ENCODE measurements at regions not wholly inside any gene's neighbourhood (a gene's known extent, or its start where the extent isn't known, plus 50 kb on each side); places are given as distances from the start of the nearest gene placed in this dataset.

DNA sequence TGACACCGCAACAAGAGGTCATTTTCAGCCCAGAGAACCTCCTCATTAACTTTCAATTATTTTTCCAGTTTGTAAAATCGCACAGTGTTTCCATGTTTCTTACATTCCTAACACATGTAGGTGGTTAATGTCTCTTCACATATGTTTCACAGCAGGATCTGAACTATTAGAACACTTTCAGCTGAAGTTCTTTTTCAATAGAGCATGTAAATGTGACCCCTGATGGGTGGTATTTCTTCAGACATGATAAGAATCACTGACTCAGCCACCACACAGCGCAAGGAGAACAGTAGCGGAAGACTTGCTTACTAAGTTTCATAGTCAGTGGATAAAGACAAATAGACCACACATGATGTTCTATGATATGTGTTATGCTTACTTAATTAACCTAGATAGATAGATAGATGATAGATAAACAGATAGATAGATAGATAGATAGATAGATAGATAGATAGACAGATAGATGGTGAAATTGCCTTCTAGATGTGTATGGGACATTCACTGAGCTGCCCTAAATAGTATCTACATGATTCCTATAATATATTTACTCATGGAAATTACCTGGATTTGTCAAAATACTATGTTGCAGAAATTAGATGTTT lies 1992.1 kb upstream of the NUDT12 start:
- Histone ChIP-seq H3K4me3 (ENCODE audit: low read length) (no peak overlapping the region), H3K27ac (ENCODE audit: low read length) (no peak overlapping the region)
- no CpG with 5 or more reads among the region's 4 CpGs for WGBS (ENCODE audit: insufficient coverage)

DNA sequence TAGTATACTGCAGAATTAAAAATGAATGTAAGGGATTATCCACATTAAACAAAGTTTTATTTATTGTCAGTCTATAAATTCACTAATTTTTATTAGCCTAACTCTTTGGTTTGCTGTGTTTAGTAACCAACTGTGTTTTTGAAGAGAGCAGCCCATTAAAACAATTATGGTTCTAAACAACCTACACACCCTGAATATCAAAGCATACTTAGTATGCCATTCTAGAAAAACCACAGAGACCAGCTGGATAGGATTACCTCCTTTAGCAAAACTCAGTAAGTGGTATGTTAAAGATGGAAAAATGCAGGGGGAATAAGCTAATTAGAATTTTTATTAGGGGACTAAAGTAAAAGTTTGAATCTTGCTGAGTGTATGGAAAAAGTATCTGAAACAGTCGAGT lies 1981.7 kb upstream of the NUDT12 start:
- no CpG with 5 or more reads among the region's 1 CpG for WGBS (ENCODE audit: insufficient coverage)
- DNase-seq, result no peak
- H3K27ac ChIP-seq (ENCODE audit: low read length), result no peak overlapping the region
- H3K4me3 ChIP-seq (ENCODE audit: low read length), result no peak overlapping the region
- H3K9me3 ChIP-seq (replicated peaks; ENCODE audit: control insufficient read depth, low read depth, low read length), result no peaks in the 10 kb centered on the region
- H3K36me3 ChIP-seq (ENCODE audit: control insufficient read depth, insufficient read depth, low read length), result no peaks in the 10 kb centered on the region
- no peaks in the 10 kb centered on the region for H3K4me1 ChIP-seq (ENCODE audit: control insufficient read depth, insufficient read depth, low read length)
- no peaks in the 10 kb centered on the region for H3K27me3 ChIP-seq (ENCODE audit: control insufficient read depth, insufficient read depth, low read length)

More for the DNA sequence above, 1992.1 kb upstream of the NUDT12 start:
- H3K4me1 ChIP-seq (ENCODE audit: control insufficient read depth, insufficient read depth, low read length), result no peaks in the 10 kb centered on the region
- no peak for DNase-seq
- H3K27me3 ChIP-seq (ENCODE audit: control insufficient read depth, insufficient read depth, low read length), result no peaks in the 10 kb centered on the region
- no peaks in the 10 kb centered on the region for H3K36me3 ChIP-seq (ENCODE audit: control insufficient read depth, insufficient read depth, low read length)
- H3K9me3 ChIP-seq (replicated peaks; ENCODE audit: control insufficient read depth, low read depth, low read length), result no peaks in the 10 kb centered on the region

DNA sequence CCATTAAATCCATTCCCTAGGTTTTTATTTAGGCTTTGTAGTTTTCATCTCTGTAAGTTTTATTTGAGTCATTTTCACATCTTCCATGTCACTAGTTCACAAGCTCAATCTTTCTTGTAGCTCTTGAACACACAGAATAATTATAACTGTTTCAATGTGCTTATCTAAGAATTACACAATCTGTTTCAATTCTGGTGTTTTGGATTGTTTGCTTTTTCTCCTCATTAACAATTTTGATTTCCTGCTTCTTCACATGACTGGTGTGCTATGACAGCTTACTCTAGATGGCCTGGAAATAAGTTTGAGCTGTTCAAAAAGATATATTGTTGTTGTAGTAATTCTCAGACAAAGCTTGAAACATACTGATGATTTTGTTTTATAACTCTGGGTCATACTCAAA lies 1974.1 kb upstream of the NUDT12 start:
- no peak for DNase-seq

DNA sequence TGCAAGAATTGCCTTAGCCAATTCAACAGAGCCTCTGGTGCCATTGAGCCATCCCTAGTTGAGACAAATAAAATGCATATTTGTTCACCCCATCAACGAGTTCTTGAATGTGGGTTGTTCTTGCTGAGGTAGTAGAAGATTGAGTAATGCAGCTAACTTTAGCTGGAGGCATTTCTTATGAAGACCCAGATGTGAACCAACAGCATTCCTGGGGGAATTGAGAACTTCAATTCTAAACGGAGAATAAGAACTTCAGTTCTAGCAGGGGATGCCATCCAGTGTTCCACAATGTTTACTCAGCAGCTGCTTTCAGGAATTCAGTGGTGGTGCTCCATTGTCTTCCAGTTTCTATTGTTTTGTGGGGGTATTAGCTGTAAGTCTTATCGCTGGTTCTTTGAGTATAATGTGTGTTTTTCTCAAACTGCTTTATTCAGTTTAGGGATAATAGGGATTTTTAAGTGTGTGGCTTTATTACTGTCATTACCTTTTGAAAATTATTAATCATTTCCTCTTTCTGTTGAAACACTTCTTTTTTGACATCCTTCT lies 1968.2 kb upstream of the NUDT12 start:
- Histone ChIP-seq H3K27me3 (ENCODE audit: control insufficient read depth, insufficient read depth, low read length) (no peaks in the 10 kb centered on the region), H3K27ac (ENCODE audit: low read length) (no peak overlapping the region), H3K9me3 (replicated peaks; ENCODE audit: control insufficient read depth, low read depth, low read length) (peaks cover 9% of the 10 kb centered on the region), H3K36me3 (ENCODE audit: control insufficient read depth, insufficient read depth, low read length) (no peaks in the 10 kb centered on the region), H3K4me3 (ENCODE audit: low read length) (no peak overlapping the region), H3K4me1 (ENCODE audit: control insufficient read depth, insufficient read depth, low read length) (no peaks in the 10 kb centered on the region)
- 50% methylated on average over 1 of the region's 3 CpGs for WGBS (ENCODE audit: insufficient coverage)
- no peak for DNase-seq

More for the DNA sequence above, 1974.1 kb upstream of the NUDT12 start:
- H3K9me3 ChIP-seq (replicated peaks; ENCODE audit: control insufficient read depth, low read depth, low read length), result no peaks in the 10 kb centered on the region
- no peak overlapping the region for H3K27ac ChIP-seq (ENCODE audit: low read length)
- H3K36me3 ChIP-seq (ENCODE audit: control insufficient read depth, insufficient read depth, low read length), result no peaks in the 10 kb centered on the region
- no peaks in the 10 kb centered on the region for H3K27me3 ChIP-seq (ENCODE audit: control insufficient read depth, insufficient read depth, low read length)
- no peak overlapping the region for H3K4me3 ChIP-seq (ENCODE audit: low read length)
- no peaks in the 10 kb centered on the region for H3K4me1 ChIP-seq (ENCODE audit: control insufficient read depth, insufficient read depth, low read length)

GRCh38 chr5:105529851-105530250 lies 1967.3 kb upstream of the NUDT12 start:
- WGBS (ENCODE audit: insufficient coverage), result no CpG with 5 or more reads among the region's 5 CpGs
- peaks cover 9% of the 10 kb centered on the region for H3K9me3 ChIP-seq (replicated peaks; ENCODE audit: control insufficient read depth, low read depth, low read length)

DNA sequence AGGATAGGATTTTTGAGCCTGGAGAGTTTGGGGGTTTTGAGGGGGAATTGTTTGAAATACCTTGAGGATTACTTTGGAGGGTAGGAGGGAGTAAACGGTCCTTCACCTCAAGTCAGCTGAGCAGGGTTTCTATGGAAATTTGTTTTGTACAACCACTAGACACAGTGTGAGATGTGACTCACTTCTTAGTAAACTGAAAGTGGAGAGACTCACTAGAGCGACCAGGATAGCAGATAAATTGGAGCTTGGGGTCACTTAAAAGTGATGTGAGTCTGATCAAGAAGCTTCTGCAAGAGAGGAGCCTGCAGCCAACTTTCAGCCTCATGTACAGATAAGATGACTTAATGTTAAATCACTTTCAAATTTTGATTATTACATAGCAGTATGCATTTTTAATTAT lies 1945.9 kb upstream of the NUDT12 start:
- Histone ChIP-seq H3K36me3 (ENCODE audit: control insufficient read depth, insufficient read depth, low read length) (no peaks in the 10 kb centered on the region), H3K27ac (ENCODE audit: low read length) (no peak overlapping the region), H3K4me3 (ENCODE audit: low read length) (no peak overlapping the region), H3K9me3 (replicated peaks; ENCODE audit: control insufficient read depth, low read depth, low read length) (no peaks in the 10 kb centered on the region), H3K27me3 (ENCODE audit: control insufficient read depth, insufficient read depth, low read length) (no peaks in the 10 kb centered on the region), H3K4me1 (ENCODE audit: control insufficient read depth, insufficient read depth, low read length) (no peaks in the 10 kb centered on the region)
- WGBS (ENCODE audit: insufficient coverage), result no CpG with 5 or more reads among the region's 2 CpGs
- DNase-seq, result no peak

More at GRCh38 chr5:105529851-105530250, 1967.3 kb upstream of the NUDT12 start:
- Histone ChIP-seq H3K27ac (ENCODE audit: low read length) (no peak overlapping the region), H3K4me3 (ENCODE audit: low read length) (no peak overlapping the region), H3K36me3 (ENCODE audit: control insufficient read depth, insufficient read depth, low read length) (no peaks in the 10 kb centered on the region), H3K4me1 (ENCODE audit: control insufficient read depth, insufficient read depth, low read length) (no peaks in the 10 kb centered on the region), H3K27me3 (ENCODE audit: control insufficient read depth, insufficient read depth, low read length) (no peaks in the 10 kb centered on the region)
- no peak for DNase-seq

DNA sequence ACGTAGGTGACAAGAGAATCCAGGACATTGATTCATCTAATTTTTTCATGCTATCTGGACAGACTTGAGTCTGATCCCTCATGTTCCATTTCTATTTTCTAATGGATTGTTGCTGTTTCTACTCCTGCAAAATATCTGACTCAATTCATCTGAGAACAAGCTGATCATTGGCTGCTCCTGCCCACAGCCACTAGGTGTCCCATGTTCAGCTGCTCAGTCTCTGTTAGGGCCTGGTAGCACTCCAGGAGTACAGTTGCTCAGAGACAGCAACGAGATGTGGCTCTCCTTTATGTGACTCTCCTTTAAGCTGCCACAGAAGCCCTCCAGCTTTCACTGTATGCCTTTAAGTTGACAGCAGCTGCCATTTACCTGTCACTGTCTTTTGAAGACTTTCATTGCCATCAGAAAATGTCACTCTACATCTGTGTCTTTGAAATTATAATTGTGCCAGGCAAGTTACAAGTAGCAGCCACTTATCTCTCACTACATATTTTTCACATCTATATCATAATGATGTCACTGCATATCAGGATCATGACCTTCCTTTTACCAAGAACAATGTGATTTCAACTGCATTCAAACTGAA lies 1944.2 kb upstream of the NUDT12 start:
- no peaks in the 10 kb centered on the region for H3K36me3 ChIP-seq (ENCODE audit: control insufficient read depth, insufficient read depth, low read length)
- DNase-seq, result no peak
- 56% methylated on average over 2 of the region's 2 CpGs for WGBS (ENCODE audit: insufficient coverage)
- no peak overlapping the region for H3K27ac ChIP-seq (ENCODE audit: low read length)
- no peak overlapping the region for H3K4me3 ChIP-seq (ENCODE audit: low read length)
- H3K27me3 ChIP-seq (ENCODE audit: control insufficient read depth, insufficient read depth, low read length), result no peaks in the 10 kb centered on the region
- no peaks in the 10 kb centered on the region for H3K9me3 ChIP-seq (replicated peaks; ENCODE audit: control insufficient read depth, low read depth, low read length)
- H3K4me1 ChIP-seq (ENCODE audit: control insufficient read depth, insufficient read depth, low read length), result no peaks in the 10 kb centered on the region

DNA sequence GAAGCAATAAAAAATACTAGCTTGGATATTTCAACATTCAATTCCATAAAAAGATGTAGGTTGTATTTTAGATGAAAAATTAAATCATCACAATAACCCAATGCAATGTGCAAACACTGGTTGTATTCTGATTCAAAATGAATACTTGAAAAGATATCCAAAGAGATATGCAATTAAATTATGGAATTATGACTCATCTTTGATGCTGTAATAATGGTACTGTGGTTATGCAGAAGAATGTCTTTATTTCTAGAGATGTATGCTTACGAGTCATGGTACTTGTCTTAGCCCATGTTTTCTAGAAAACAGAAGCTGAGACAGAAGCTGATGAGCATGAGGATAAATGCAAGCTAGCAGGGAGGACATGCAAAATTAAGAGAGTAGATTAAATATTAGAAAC lies 1941.4 kb upstream of the NUDT12 start:
- Histone ChIP-seq H3K4me1 (ENCODE audit: control insufficient read depth, insufficient read depth, low read length) (no peaks in the 10 kb centered on the region), H3K27ac (ENCODE audit: low read length) (no peak overlapping the region), H3K9me3 (replicated peaks; ENCODE audit: control insufficient read depth, low read depth, low read length) (no peaks in the 10 kb centered on the region), H3K36me3 (ENCODE audit: control insufficient read depth, insufficient read depth, low read length) (no peaks in the 10 kb centered on the region), H3K27me3 (ENCODE audit: control insufficient read depth, insufficient read depth, low read length) (no peaks in the 10 kb centered on the region), H3K4me3 (ENCODE audit: low read length) (no peak overlapping the region)
- no CpG with 5 or more reads among the region's 1 CpG for WGBS (ENCODE audit: insufficient coverage)
- DNase-seq, result no peak

DNA sequence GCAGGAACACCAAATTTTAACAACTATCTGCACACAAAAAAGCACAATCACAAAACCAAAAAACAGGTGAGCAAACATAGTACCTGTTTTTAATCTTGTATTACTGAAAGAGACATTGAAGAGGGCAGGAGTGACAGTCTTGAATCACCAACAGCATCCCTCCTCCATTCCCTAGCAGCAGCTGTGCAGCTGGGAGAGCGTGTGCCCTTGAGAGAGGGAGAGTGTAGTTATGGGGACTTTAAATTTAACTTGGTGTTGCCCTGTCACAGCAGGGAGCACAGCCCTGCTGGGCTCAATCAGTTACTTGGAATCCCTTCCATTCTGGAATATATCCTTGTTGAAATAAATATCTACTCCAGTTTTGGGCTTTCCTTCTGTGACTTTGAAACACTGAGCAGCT lies 1938.7 kb upstream of the NUDT12 start:
- no peaks in the 10 kb centered on the region for H3K36me3 ChIP-seq (ENCODE audit: control insufficient read depth, insufficient read depth, low read length)
- no peak for DNase-seq
- WGBS (ENCODE audit: insufficient coverage), result no CpG with 5 or more reads among the region's 1 CpG
- no peaks in the 10 kb centered on the region for H3K9me3 ChIP-seq (replicated peaks; ENCODE audit: control insufficient read depth, low read depth, low read length)
- no peaks in the 10 kb centered on the region for H3K4me1 ChIP-seq (ENCODE audit: control insufficient read depth, insufficient read depth, low read length)
- no peak overlapping the region for H3K27ac ChIP-seq (ENCODE audit: low read length)
- no peak overlapping the region for H3K4me3 ChIP-seq (ENCODE audit: low read length)
- no peaks in the 10 kb centered on the region for H3K27me3 ChIP-seq (ENCODE audit: control insufficient read depth, insufficient read depth, low read length)

GRCh38 chr5:105475401-105475800 lies 1912.8 kb upstream of the NUDT12 start:
- peak; percentile 0 for DNase-seq
- WGBS (ENCODE audit: insufficient coverage), result 0% methylated on average over 1 of the region's 3 CpGs
- no peaks in the 10 kb centered on the region for H3K36me3 ChIP-seq (ENCODE audit: control insufficient read depth, insufficient read depth, low read length)
- no peak overlapping the region for H3K27ac ChIP-seq (ENCODE audit: low read length)
- H3K4me3 ChIP-seq (ENCODE audit: low read length), result no peak overlapping the region
- peaks cover 4% of the 10 kb centered on the region for H3K9me3 ChIP-seq (replicated peaks; ENCODE audit: control insufficient read depth, low read depth, low read length)
- no peaks in the 10 kb centered on the region for H3K27me3 ChIP-seq (ENCODE audit: control insufficient read depth, insufficient read depth, low read length)
- no peaks in the 10 kb centered on the region for H3K4me1 ChIP-seq (ENCODE audit: control insufficient read depth, insufficient read depth, low read length)

All from muscle of leg (tissue), 3 donors.